GM12865 (cell line): ENCODE measurements at regions not wholly inside any gene's neighbourhood (a gene's known extent, or its start where the extent isn't known, plus 50 kb on each side); places are given as distances from the start of the nearest gene placed in this dataset.
"Not testable (repeated sequence)": the region's sequence is repeated elsewhere in the genome, so short reads cannot be mapped to it uniquely, and the experiment has no call there.

ENCODE experiments used
- DNase-seq: peaks from one replicate; pipeline ENCODE4 v3.0.0; 2010; ENCODE audit warnings: low read depth
- H3K4me3 ChIP-seq: 2 replicates; pipeline ENCODE4 v1.5.1; 2011; ENCODE audit warnings: mild to moderate bottlenecking, low read depth, low read length, control low read depth
- CTCF ChIP-seq: IDR thresholded peaks from 2 replicates; pipeline ENCODE4 v1.5.1; 2011; ENCODE audit warnings: low read length, control low read depth, low read depth, inconsistent platforms; ENCODE audit not compliant: insufficient read depth; ENCODE audit errors: missing control alignments

- TF ChIP-seq CTCF, result no peak
- no peak for DNase-seq
Measured at GRCh38 chrX:729583-730409, 99.2 kb downstream of the SHOX start.

GRCh38 chrX:729101-729500 lies 98.5 kb downstream of the SHOX start:
- not testable (repeated sequence) for DNase-seq, H3K4me3 ChIP-seq

More at GRCh38 chrX:729583-730409, 99.2 kb downstream of the SHOX start:
- H3K4me3 ChIP-seq, result no peak overlapping the region

GRCh38 chrX:728639-729038 lies 98.0 kb downstream of the SHOX start:
- not testable (repeated sequence) for DNase-seq

GRCh38 chrX:727738-728621 lies 97.4 kb downstream of the SHOX start:
- TF ChIP-seq CTCF, result no peak
- no peak for DNase-seq
- no peak overlapping the region for H3K4me3 ChIP-seq

More at GRCh38 chrX:728639-729038, 98.0 kb downstream of the SHOX start:
- not testable (repeated sequence) for H3K4me3 ChIP-seq

GRCh38 chrX:725971-726370 lies 95.4 kb downstream of the SHOX start:
- no peak overlapping the region for H3K4me3 ChIP-seq
- no peak for TF ChIP-seq CTCF
- no peak for DNase-seq

- DNase-seq, result no peak
- no peak overlapping the region for H3K4me3 ChIP-seq
- TF ChIP-seq CTCF, result no peak
Measured at GRCh38 chrX:724256-724655, 93.7 kb downstream of the SHOX start.

- no peak for TF ChIP-seq CTCF
- no peak for DNase-seq
- H3K4me3 ChIP-seq, result no peak overlapping the region
Measured at GRCh38 chrX:723781-724180, 93.2 kb downstream of the SHOX start.
